Right cardiac atrium (tissue), 5 donors: ENCODE measurements at regions not wholly inside any gene's neighbourhood (a gene's known extent, or its start where the extent isn't known, plus 50 kb on each side); places are given as distances from the start of the nearest gene placed in this dataset.
A peak's percentile ranks its signal among the peaks of the same experiment; 100 is the strongest.

Experiments
- ATAC-seq, 2 donors: fragments of 200-7000 bp; cut with Tn5 transposase; one replicate each; pipeline versions ENCODE4 v1.8.0 to v1.9.1; 2020; ENCODE audit warnings: moderate library complexity in 2 of 2, mild to moderate bottlenecking in 1 of 2
- DNase-seq, 3 donors: peaks; one replicate each; pipeline ENCODE4 v3.0.0-alpha.2; 2020
- H3K27ac ChIP-seq: one replicate; pipeline ENCODE4 v1.5.1; 2013; ENCODE audit warnings: mild to moderate bottlenecking, low read length, control low read depth, moderate library complexity
- H3K27me3 ChIP-seq: one replicate; pipeline ENCODE4 v1.6.1; 2013; ENCODE audit not compliant: control insufficient read depth, insufficient read depth
- H3K4me1 ChIP-seq: one replicate; pipeline ENCODE4 v1.6.1; 2013; ENCODE audit warnings: low read length; ENCODE audit not compliant: control insufficient read depth, insufficient read depth
- H3K4me3 ChIP-seq: one replicate; pipeline ENCODE4 v1.5.1; 2013; ENCODE audit warnings: low read length, control low read depth
- H3K9me3 ChIP-seq: one replicate; pipeline ENCODE4 v1.6.1; 2013; ENCODE audit warnings: low read length; ENCODE audit not compliant: control insufficient read depth
- WGBS: extraction: QIAGEN DNeasy Blood & Tissue Kit; methylation state at CpG from one replicate; pipeline ENCODE4 v1.1.7; 2013; 5-methylcytosine and 5-hydroxymethylcytosine counted together
- intact Hi-C, 4 donors: fragments of 100-400 bp; cut with DNase I; formaldehyde crosslinking; loops; one replicate each; pipeline versions ENCODE4 v1.11.0 to v1.14.0; 2022 to 2023
- donor health status: healthy with polysubstance abuse.
- donor health status: DM: no; HTN: yes; CAD: no.
- donor health status: DM: no; HTN: no; CAD: no.
- donor health status: DM: no; HTN: yes; CAD: no; lungs with severe emphysema.
- donor health status: DM: yes; HTN: yes; CAD: no.

GRCh38 chr5:84564321-84565075 lies 179.8 kb upstream of the EDIL3 start:
- no peak for DNase-seq
- H3K4me1 ChIP-seq: no peaks in the 10 kb centered on the region
- intact Hi-C loops: no loop called here
- 48% methylated on average over 3 of the region's 3 CpGs for WGBS
- H3K27me3 ChIP-seq: no peaks in the 10 kb centered on the region
- no peak overlapping the region for H3K27ac ChIP-seq
- no peaks in the 10 kb centered on the region for H3K9me3 ChIP-seq
- no peak for ATAC-seq
- no peak overlapping the region for H3K4me3 ChIP-seq

- DNase-seq (no peak), ATAC-seq (no peak)
- Histone ChIP-seq H3K27ac (no peak overlapping the region), H3K4me3 (no peak overlapping the region), H3K4me1 (no peaks in the 10 kb centered on the region), H3K27me3 (no peaks in the 10 kb centered on the region), H3K9me3 (no peaks in the 10 kb centered on the region)
- intact Hi-C loops: no loop called here
- 91% methylated on average over 2 of the region's 2 CpGs for WGBS
Observed at GRCh38 chr5:84550222-84550621, 165.5 kb upstream of the EDIL3 start.

GRCh38 chr5:84549054-84549453 lies 164.4 kb upstream of the EDIL3 start:
- Histone ChIP-seq H3K27ac (no peak overlapping the region), H3K27me3 (no peaks in the 10 kb centered on the region), H3K4me3 (no peak overlapping the region), H3K9me3 (no peaks in the 10 kb centered on the region), H3K4me1 (no peaks in the 10 kb centered on the region)
- peak; percentile 54 to 56 for ATAC-seq
- intact Hi-C loops: no loop called here
- 68% methylated on average over 1 of the region's 1 CpG for WGBS
- no peak for DNase-seq

GRCh38 chr5:84546686-84547085 lies 162.0 kb upstream of the EDIL3 start:
- intact Hi-C loops: no loop called here
- DNase-seq (no peak), ATAC-seq (no peak)
- no peak overlapping the region for H3K4me3 ChIP-seq
- no peaks in the 10 kb centered on the region for H3K9me3 ChIP-seq
- H3K27me3 ChIP-seq: no peaks in the 10 kb centered on the region
- no peak overlapping the region for H3K27ac ChIP-seq
- H3K4me1 ChIP-seq: no peaks in the 10 kb centered on the region
- WGBS: 90% methylated on average over 3 of the region's 3 CpGs

- ATAC-seq: no peak
- H3K9me3 ChIP-seq: no peaks in the 10 kb centered on the region
- intact Hi-C loops: no loop called here
Observed at GRCh38 chr5:84536797-84537196, 152.1 kb upstream of the EDIL3 start.

GRCh38 chr5:84535281-84535680 lies 150.6 kb upstream of the EDIL3 start:
- Histone ChIP-seq H3K27ac (no peak overlapping the region), H3K4me3 (no peak overlapping the region), H3K9me3 (no peaks in the 10 kb centered on the region), H3K27me3 (no peaks in the 10 kb centered on the region), H3K4me1 (no peaks in the 10 kb centered on the region)
- intact Hi-C loops: no loop called here
- no peak for ATAC-seq
- 82% methylated on average over 3 of the region's 3 CpGs for WGBS
- DNase-seq: no peak

More at GRCh38 chr5:84536797-84537196, 152.1 kb upstream of the EDIL3 start:
- 75% methylated on average over 3 of the region's 3 CpGs for WGBS
- no peaks in the 10 kb centered on the region for H3K4me1 ChIP-seq
- H3K4me3 ChIP-seq: no peak overlapping the region
- no peaks in the 10 kb centered on the region for H3K27me3 ChIP-seq
- no peak overlapping the region for H3K27ac ChIP-seq
- no peak for DNase-seq

- intact Hi-C loops: no loop called here
- no peak for ATAC-seq
- Histone ChIP-seq H3K4me3 (no peak overlapping the region), H3K4me1 (no peaks in the 10 kb centered on the region), H3K9me3 (no peaks in the 10 kb centered on the region), H3K27ac (no peak overlapping the region), H3K27me3 (no peaks in the 10 kb centered on the region)
- no peak for DNase-seq
Observed at GRCh38 chr5:84524491-84524890, 139.8 kb upstream of the EDIL3 start.

- H3K9me3 ChIP-seq: no peaks in the 10 kb centered on the region
- H3K4me1 ChIP-seq: no peaks in the 10 kb centered on the region
- no peak overlapping the region for H3K27ac ChIP-seq
- H3K4me3 ChIP-seq: no peak overlapping the region
- intact Hi-C loops: no loop called here
- no peaks in the 10 kb centered on the region for H3K27me3 ChIP-seq
- no peak for ATAC-seq
- no peak for DNase-seq
- WGBS: 78% methylated on average over 3 of the region's 3 CpGs
Observed at GRCh38 chr5:84518862-84519261, 134.2 kb upstream of the EDIL3 start.

GRCh38 chr5:84518370-84518769 lies 133.7 kb upstream of the EDIL3 start:
- Histone ChIP-seq H3K9me3 (no peaks in the 10 kb centered on the region), H3K27ac (no peak overlapping the region), H3K4me1 (no peaks in the 10 kb centered on the region), H3K4me3 (no peak overlapping the region), H3K27me3 (no peaks in the 10 kb centered on the region)
- intact Hi-C loops: no loop called here
- 88% methylated on average over 4 of the region's 4 CpGs for WGBS
- DNase-seq (no peak), ATAC-seq (no peak)

GRCh38 chr5:84506625-84507024 lies 121.9 kb upstream of the EDIL3 start:
- no peak overlapping the region for H3K27ac ChIP-seq
- no peak for ATAC-seq
- no peaks in the 10 kb centered on the region for H3K4me1 ChIP-seq
- no peak overlapping the region for H3K4me3 ChIP-seq
- intact Hi-C loops: no loop called here
- H3K27me3 ChIP-seq: no peaks in the 10 kb centered on the region
- no peaks in the 10 kb centered on the region for H3K9me3 ChIP-seq
- no peak for DNase-seq

GRCh38 chr5:84494453-84494852 lies 109.8 kb upstream of the EDIL3 start:
- intact Hi-C loops: no loop called here
- no peaks in the 10 kb centered on the region for H3K9me3 ChIP-seq
- no peak overlapping the region for H3K27ac ChIP-seq
- DNase-seq: no peak
- ATAC-seq: no peak
- no peaks in the 10 kb centered on the region for H3K27me3 ChIP-seq
- H3K4me1 ChIP-seq: no peaks in the 10 kb centered on the region
- no peak overlapping the region for H3K4me3 ChIP-seq

GRCh38 chr5:84487963-84488362 lies 103.3 kb upstream of the EDIL3 start:
- DNase-seq (peak; percentile 23 to 46 (median 36)), ATAC-seq (peak; percentile 86 to 88)
- H3K4me1 ChIP-seq: no peaks in the 10 kb centered on the region
- H3K9me3 ChIP-seq: no peaks in the 10 kb centered on the region
- intact Hi-C loops: no loop called here
- H3K4me3 ChIP-seq: no peak overlapping the region
- H3K27ac ChIP-seq: no peak overlapping the region
- no peaks in the 10 kb centered on the region for H3K27me3 ChIP-seq
